ENCODE measurements at regions not wholly inside any gene's neighbourhood (a gene's known extent, or its start where the extent isn't known, plus 50 kb on each side); places are given as distances from the start of the nearest gene placed in this dataset.
"Not testable (repeated sequence)": the region's sequence is repeated elsewhere in the genome, so short reads cannot be mapped to it uniquely, and the experiment has no call there.

GRCh38 chr2:129821445-129821844, 158.0 kb upstream of the RAB6C start:
- no peak overlapping the region for H3K9ac ChIP-seq (ENCODE audit: low read depth, low read length)
- no peaks in the 10 kb centered on the region for H3K4me1 ChIP-seq (ENCODE audit: insufficient read depth, low read length)
- H3K27ac ChIP-seq (ENCODE audit: low read length): no peak overlapping the region
- H3K4me3 ChIP-seq (ENCODE audit: low read length): no peak overlapping the region
- H3K9me3 ChIP-seq (ENCODE audit: insufficient read depth, low read depth, low read length): no peaks in the 10 kb centered on the region
- no peaks in the 10 kb centered on the region for H3K27me3 ChIP-seq (ENCODE audit: insufficient read depth, low read length)
- H3K36me3 ChIP-seq (ENCODE audit: insufficient read depth, low read depth, low read length): no peaks in the 10 kb centered on the region

- Histone ChIP-seq H3K4me3 (ENCODE audit: low read length) (no peak overlapping the region), H3K27me3 (ENCODE audit: insufficient read depth, low read length) (no peaks in the 10 kb centered on the region), H3K27ac (ENCODE audit: low read length) (no peak overlapping the region), H3K9ac (ENCODE audit: low read depth, low read length) (no peak overlapping the region), H3K9me3 (ENCODE audit: insufficient read depth, low read depth, low read length) (no peaks in the 10 kb centered on the region), H3K36me3 (ENCODE audit: insufficient read depth, low read depth, low read length) (no peaks in the 10 kb centered on the region), H3K4me1 (ENCODE audit: insufficient read depth, low read length) (0 out of 2 replicates have a peak, but pooled peaks cover 3% of the 10 kb centered on the region)
Measured at GRCh38 chr2:129823044-129823443, 156.4 kb upstream of the RAB6C start.

GRCh38 chr2:129827311-129828090, 152.0 kb upstream of the RAB6C start:
- no peaks in the 10 kb centered on the region for H3K27me3 ChIP-seq (ENCODE audit: insufficient read depth, low read length)
- H3K9me3 ChIP-seq (ENCODE audit: insufficient read depth, low read depth, low read length): 0 out of 2 replicates have a peak, but pooled peaks cover 6% of the 10 kb centered on the region
- H3K4me1 ChIP-seq (ENCODE audit: insufficient read depth, low read length): 0 out of 2 replicates have a peak, but pooled peaks cover 3% of the 10 kb centered on the region
- no peak overlapping the region for H3K27ac ChIP-seq (ENCODE audit: low read length)
- no peaks in the 10 kb centered on the region for H3K36me3 ChIP-seq (ENCODE audit: insufficient read depth, low read depth, low read length)
- H3K9ac ChIP-seq (ENCODE audit: low read depth, low read length): peak overlapping the region; percentile 52; the same call in 1 of the 2 replicates
- peak overlapping the region; percentile 27; the same call in 1 of the 2 replicates for H3K4me3 ChIP-seq (ENCODE audit: low read length)

GRCh38 chr2:129828792-129829191, 150.7 kb upstream of the RAB6C start:
- H3K27ac ChIP-seq (ENCODE audit: low read length): no peak overlapping the region
- H3K4me1 ChIP-seq (ENCODE audit: insufficient read depth, low read length): 0 out of 2 replicates have a peak, but pooled peaks cover 3% of the 10 kb centered on the region

GRCh38 chr2:129829588-129829987, 149.9 kb upstream of the RAB6C start:
- no peak overlapping the region for H3K27ac ChIP-seq (ENCODE audit: low read length)
- H3K9me3 ChIP-seq (ENCODE audit: insufficient read depth, low read depth, low read length): 0 out of 2 replicates have a peak, but pooled peaks cover 6% of the 10 kb centered on the region
- no peaks in the 10 kb centered on the region for H3K36me3 ChIP-seq (ENCODE audit: insufficient read depth, low read depth, low read length)
- no peaks in the 10 kb centered on the region for H3K27me3 ChIP-seq (ENCODE audit: insufficient read depth, low read length)
- H3K9ac ChIP-seq (ENCODE audit: low read depth, low read length): no peak overlapping the region
- H3K4me1 ChIP-seq (ENCODE audit: insufficient read depth, low read length): 0 out of 2 replicates have a peak, but pooled peaks cover 3% of the 10 kb centered on the region
- H3K4me3 ChIP-seq (ENCODE audit: low read length): no peak overlapping the region

More at GRCh38 chr2:129828792-129829191, 150.7 kb upstream of the RAB6C start:
- Histone ChIP-seq H3K4me3 (ENCODE audit: low read length) (no peak overlapping the region), H3K9ac (ENCODE audit: low read depth, low read length) (no peak overlapping the region), H3K36me3 (ENCODE audit: insufficient read depth, low read depth, low read length) (no peaks in the 10 kb centered on the region), H3K9me3 (ENCODE audit: insufficient read depth, low read depth, low read length) (0 out of 2 replicates have a peak, but pooled peaks cover 6% of the 10 kb centered on the region), H3K27me3 (ENCODE audit: insufficient read depth, low read length) (no peaks in the 10 kb centered on the region)

GRCh38 chr2:129831018-129831417, 148.4 kb upstream of the RAB6C start:
- Histone ChIP-seq H3K4me3 (ENCODE audit: low read length) (no peak overlapping the region), H3K4me1 (ENCODE audit: insufficient read depth, low read length) (0 out of 2 replicates have a peak, but pooled peaks cover 3% of the 10 kb centered on the region), H3K9ac (ENCODE audit: low read depth, low read length) (no peak overlapping the region), H3K27me3 (ENCODE audit: insufficient read depth, low read length) (no peaks in the 10 kb centered on the region), H3K36me3 (ENCODE audit: insufficient read depth, low read depth, low read length) (no peaks in the 10 kb centered on the region), H3K27ac (ENCODE audit: low read length) (no peak overlapping the region), H3K9me3 (ENCODE audit: insufficient read depth, low read depth, low read length) (0 out of 2 replicates have a peak, but pooled peaks cover 6% of the 10 kb centered on the region)

GRCh38 chr2:129833465-129833864, 146.0 kb upstream of the RAB6C start:
- not testable (repeated sequence) for H3K27me3 ChIP-seq (ENCODE audit: insufficient read depth, low read length); H3K4me3 ChIP-seq (ENCODE audit: low read length); H3K9ac ChIP-seq (ENCODE audit: low read depth, low read length); H3K4me1 ChIP-seq (ENCODE audit: insufficient read depth, low read length); H3K9me3 ChIP-seq (ENCODE audit: insufficient read depth, low read depth, low read length); H3K36me3 ChIP-seq (ENCODE audit: insufficient read depth, low read depth, low read length); H3K27ac ChIP-seq (ENCODE audit: low read length)

GRCh38 chr2:129847043-129847442, 132.4 kb upstream of the RAB6C start:
- Histone ChIP-seq H3K36me3 (ENCODE audit: insufficient read depth, low read depth, low read length) (no peaks in the 10 kb centered on the region), H3K9me3 (ENCODE audit: insufficient read depth, low read depth, low read length) (no peaks in the 10 kb centered on the region), H3K27me3 (ENCODE audit: insufficient read depth, low read length) (no peaks in the 10 kb centered on the region), H3K9ac (ENCODE audit: low read depth, low read length) (no peak overlapping the region), H3K27ac (ENCODE audit: low read length) (no peak overlapping the region), H3K4me1 (ENCODE audit: insufficient read depth, low read length) (no peaks in the 10 kb centered on the region), H3K4me3 (ENCODE audit: low read length) (no peak overlapping the region)

- Histone ChIP-seq H3K9me3 (ENCODE audit: insufficient read depth, low read depth, low read length) (no peaks in the 10 kb centered on the region), H3K9ac (ENCODE audit: low read depth, low read length) (no peak overlapping the region), H3K36me3 (ENCODE audit: insufficient read depth, low read depth, low read length) (no peaks in the 10 kb centered on the region), H3K4me1 (ENCODE audit: insufficient read depth, low read length) (no peaks in the 10 kb centered on the region), H3K27me3 (ENCODE audit: insufficient read depth, low read length) (no peaks in the 10 kb centered on the region), H3K4me3 (ENCODE audit: low read length) (no peak overlapping the region), H3K27ac (ENCODE audit: low read length) (no peak overlapping the region)
Measured at GRCh38 chr2:129849559-129850160, 129.8 kb upstream of the RAB6C start.

- H3K27ac ChIP-seq (ENCODE audit: low read length): no peak overlapping the region
Measured at GRCh38 chr2:129857200-129857599, 122.3 kb upstream of the RAB6C start.

GRCh38 chr2:129859175-129859574, 120.3 kb upstream of the RAB6C start:
- H3K4me1 ChIP-seq (ENCODE audit: insufficient read depth, low read length): no peaks in the 10 kb centered on the region; the same call in 1 of the 2 replicates
- no peaks in the 10 kb centered on the region for H3K36me3 ChIP-seq (ENCODE audit: insufficient read depth, low read depth, low read length)
- no peak overlapping the region for H3K9ac ChIP-seq (ENCODE audit: low read depth, low read length)
- H3K27ac ChIP-seq (ENCODE audit: low read length): no peak overlapping the region
- H3K9me3 ChIP-seq (ENCODE audit: insufficient read depth, low read depth, low read length): 0 out of 2 replicates have a peak, but pooled peaks cover 4% of the 10 kb centered on the region
- H3K27me3 ChIP-seq (ENCODE audit: insufficient read depth, low read length): no peaks in the 10 kb centered on the region
- H3K4me3 ChIP-seq (ENCODE audit: low read length): no peak overlapping the region

More at GRCh38 chr2:129857200-129857599, 122.3 kb upstream of the RAB6C start:
- H3K9me3 ChIP-seq (ENCODE audit: insufficient read depth, low read depth, low read length): 0 out of 2 replicates have a peak, but pooled peaks cover 4% of the 10 kb centered on the region
- H3K4me1 ChIP-seq (ENCODE audit: insufficient read depth, low read length): no peaks in the 10 kb centered on the region; the same call in 1 of the 2 replicates
- H3K36me3 ChIP-seq (ENCODE audit: insufficient read depth, low read depth, low read length): no peaks in the 10 kb centered on the region
- H3K4me3 ChIP-seq (ENCODE audit: low read length): no peak overlapping the region
- no peaks in the 10 kb centered on the region for H3K27me3 ChIP-seq (ENCODE audit: insufficient read depth, low read length)
- no peak overlapping the region for H3K9ac ChIP-seq (ENCODE audit: low read depth, low read length)
